NB4 (cell line): ENCODE measurements at regions not wholly inside any gene's neighbourhood (a gene's known extent, or its start where the extent isn't known, plus 50 kb on each side); places are given as distances from the start of the nearest gene placed in this dataset.

Experiments used
- MYC ChIP-seq: IDR thresholded peaks from 2 replicates; pipeline ENCODE4 v1.6.1; 2011; ENCODE audit warnings: low read depth, low read length
- POLR2A ChIP-seq: IDR thresholded peaks from 2 replicates; pipeline ENCODE4 v1.6.1; 2011; ENCODE audit warnings: mild to moderate bottlenecking; ENCODE audit not compliant: insufficient read length; ENCODE audit errors: extremely low read depth
- TF ChIP-seq, protein P1 (sequence below): IDR thresholded peaks from one replicate; pipeline ENCODE4 v1.5.1; 2012; ENCODE audit warnings: low read depth, low read length
- TF ChIP-seq, protein P2 (sequence below): IDR thresholded peaks from 2 replicates; pipeline ENCODE4 v1.6.1; 2011; ENCODE audit warnings: low read depth, low read length

DNA sequence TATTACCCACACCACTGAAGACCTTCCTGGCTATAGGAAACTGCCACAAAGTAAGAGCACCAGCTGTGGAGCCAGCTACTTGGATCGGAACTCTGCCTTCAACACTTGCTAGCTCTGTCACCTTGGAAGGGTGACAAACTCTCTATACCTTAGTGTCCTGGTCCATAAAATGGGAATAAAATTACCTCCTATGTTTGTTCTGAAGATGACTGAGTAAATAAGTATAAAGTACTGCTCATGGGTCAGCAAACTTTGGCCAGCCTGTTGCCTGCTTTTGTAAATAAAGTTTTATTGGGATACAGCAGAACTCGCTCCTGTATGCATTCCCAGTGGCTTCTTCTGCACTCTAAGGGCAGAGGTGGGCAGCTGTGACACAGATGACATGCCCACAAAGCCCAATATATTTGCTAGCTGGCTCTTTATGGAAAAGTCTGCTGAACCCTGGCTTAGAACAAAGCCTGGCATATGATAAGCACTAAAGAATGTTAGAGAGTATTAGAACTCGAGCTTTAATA lies 451.3 kb downstream of the TMEM182 start:
- no peak for TF ChIP-seq POLR2A
- TF ChIP-seq, protein P1, sequence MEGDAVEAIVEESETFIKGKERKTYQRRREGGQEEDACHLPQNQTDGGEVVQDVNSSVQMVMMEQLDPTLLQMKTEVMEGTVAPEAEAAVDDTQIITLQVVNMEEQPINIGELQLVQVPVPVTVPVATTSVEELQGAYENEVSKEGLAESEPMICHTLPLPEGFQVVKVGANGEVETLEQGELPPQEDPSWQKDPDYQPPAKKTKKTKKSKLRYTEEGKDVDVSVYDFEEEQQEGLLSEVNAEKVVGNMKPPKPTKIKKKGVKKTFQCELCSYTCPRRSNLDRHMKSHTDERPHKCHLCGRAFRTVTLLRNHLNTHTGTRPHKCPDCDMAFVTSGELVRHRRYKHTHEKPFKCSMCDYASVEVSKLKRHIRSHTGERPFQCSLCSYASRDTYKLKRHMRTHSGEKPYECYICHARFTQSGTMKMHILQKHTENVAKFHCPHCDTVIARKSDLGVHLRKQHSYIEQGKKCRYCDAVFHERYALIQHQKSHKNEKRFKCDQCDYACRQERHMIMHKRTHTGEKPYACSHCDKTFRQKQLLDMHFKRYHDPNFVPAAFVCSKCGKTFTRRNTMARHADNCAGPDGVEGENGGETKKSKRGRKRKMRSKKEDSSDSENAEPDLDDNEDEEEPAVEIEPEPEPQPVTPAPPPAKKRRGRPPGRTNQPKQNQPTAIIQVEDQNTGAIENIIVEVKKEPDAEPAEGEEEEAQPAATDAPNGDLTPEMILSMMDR, result no peak
- no peak for TF ChIP-seq MYC
- TF ChIP-seq, protein P2, sequence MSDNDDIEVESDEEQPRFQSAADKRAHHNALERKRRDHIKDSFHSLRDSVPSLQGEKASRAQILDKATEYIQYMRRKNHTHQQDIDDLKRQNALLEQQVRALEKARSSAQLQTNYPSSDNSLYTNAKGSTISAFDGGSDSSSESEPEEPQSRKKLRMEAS, result no peak
